Heart left ventricle (tissue), 16 donors: ENCODE measurements at regions not wholly inside any gene's neighbourhood (a gene's known extent, or its start where the extent isn't known, plus 50 kb on each side); places are given as distances from the start of the nearest gene placed in this dataset.
A peak's percentile ranks its signal among the peaks of the same experiment; 100 is the strongest.

Experiments used
- ATAC-seq, 4 donors: fragments of 200-7000 bp; cut with Tn5 transposase; one replicate each; pipeline ENCODE4 v1.9.1; 2020 to 2022; ENCODE audit warnings: moderate library complexity in 4 of 4, mild to moderate bottlenecking in 3 of 4, moderate number of reproducible peaks in 1 of 4
- DNase-seq, 5 donors: peaks; one replicate each; pipeline ENCODE4 v3.0.0-alpha.2; 2020
- H3K27ac ChIP-seq, 12 donors: fragments of 200-600 bp; sonication (generic) in 4 of 12; one replicate each; pipeline versions ENCODE4 v1.5.0 to v1.8.0; 2016 to 2022; ENCODE audit warnings: mild to moderate bottlenecking in 2 of 12
- H3K27me3 ChIP-seq, 9 donors: fragments of 200-600 bp; sonication (generic) in 2 of 9; one replicate each; pipeline versions ENCODE4 v1.5.1 to v1.8.0; 2016 to 2022; ENCODE audit warnings: mild to moderate bottlenecking in 3 of 9
- H3K36me3 ChIP-seq, 9 donors: fragments of 200-600 bp; sonication (generic) in 2 of 9; one replicate each; pipeline versions ENCODE4 v1.5.0 to v1.8.0; 2018 to 2022; ENCODE audit warnings: mild to moderate bottlenecking in 2 of 9
- H3K4me1 ChIP-seq, 12 donors: fragments of 200-600 bp; sonication (generic) in 4 of 12; one replicate each; pipeline versions ENCODE4 v1.5.0 to v1.8.0; 2016 to 2022; ENCODE audit warnings: mild to moderate bottlenecking in 3 of 12
- H3K4me3 ChIP-seq, 12 donors: fragments of 200-600 bp; sonication (generic) in 4 of 12; one replicate each; pipeline versions ENCODE4 v1.5.0 to v1.8.0; 2017 to 2022; ENCODE audit warnings: mild to moderate bottlenecking in 9 of 12, moderate library complexity in 4 of 12
- H3K9me3 ChIP-seq, 12 donors: fragments of 200-600 bp; sonication (generic) in 4 of 12; one replicate each; pipeline versions ENCODE4 v1.5.0 to v1.8.0; 2016 to 2022; ENCODE audit warnings: mild to moderate bottlenecking in 1 of 12
- CTCF ChIP-seq, 12 donors: fragments of 200-600 bp; sonication (generic) in 4 of 12; IDR thresholded peaks; one replicate each; pipeline versions ENCODE4 v1.5.0 to v1.8.0; 2018 to 2022; ENCODE audit warnings: antibody characterized with exemption in 12 of 12, mild to moderate bottlenecking in 5 of 12
- POLR2A ChIP-seq, 2 donors: fragments of 450-650 bp; IDR thresholded peaks; one replicate each; pipeline ENCODE4 v1.6.1; 2017; ENCODE audit warnings: antibody characterized with exemption in 2 of 2, mild to moderate bottlenecking in 2 of 2, moderate library complexity in 2 of 2
- WGBS, 4 donors: extraction: QIAGEN DNeasy Blood & Tissue Kit in 2 of 4; methylation state at CpG; one replicate each; pipeline versions ENCODE4 v1.1.5 to v1.1.7; 2013 to 2018; 5-methylcytosine and 5-hydroxymethylcytosine counted together
- intact Hi-C, 10 donors: fragments of 100-400 bp; cut with DNase I; formaldehyde crosslinking; loops; one replicate each; pipeline versions ENCODE4 v1.11.1 to v1.14.2; 2022
- donor health status: ischemic (EF 13 %, LVEDD 7.1; RV severe dilation, severe dysfunction).
- donor health status: healthy with polysubstance abuse.
- donor health status: DM: no; HTN: yes; CAD: no.
- donor health status: DM: no; HTN: no; CAD: no.
- donor health status: ischemic (EF 25% LVEDD 6.9; RV normal size, moderate dysfunction).
- donor health status: ischemic (EF 25% LVEDD 5.7; RV mildly dilated, moderate dysfunction).
- donor health status: healthy.
- donor health status: DM: yes; HTN: yes; CAD: no.
- donor health status: ischemic (EF 35%, LVEDD 5.7; RV mildly dilated, moderate dysfunction).
- donor health status: nonischemic (EF 11% LVEDD 7.7; RV severe dilation, severe dysfunction).
- donor health status: DM: yes; HTN: yes; CAD: no.
- donor health status: PGD.
- donor health status: ischemic (EF 29% LVEDD 5.4; RV normal size, mild dysfunction).
- donor health status: nonischemic (EF 23%, LVEDD 6.1; RV moderate dilation, normal function).

DNA sequence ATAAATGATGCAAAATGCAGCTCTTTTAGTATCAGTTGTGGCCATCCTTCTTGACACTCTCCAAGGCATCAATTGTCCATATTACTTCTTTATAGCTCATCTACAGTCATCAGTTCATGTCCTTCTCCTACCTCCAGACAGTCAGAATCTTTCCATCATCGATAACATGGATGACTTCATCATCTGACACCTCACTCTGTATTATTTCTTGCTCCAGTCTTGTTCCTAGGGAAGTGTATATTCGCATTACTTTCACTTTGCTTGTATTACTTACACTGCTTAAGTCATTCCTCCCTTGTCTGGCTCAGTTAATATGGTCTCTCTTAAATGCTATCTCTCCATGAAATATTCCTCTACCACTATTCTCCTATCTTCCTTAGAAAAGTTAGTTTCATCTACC, 999.1 kb upstream of the SLC10A2 start:
- H3K36me3 ChIP-seq = no peaks in the 10 kb centered on the region
- ATAC-seq = no peak
- intact Hi-C loops = no loop called here
- H3K27me3 ChIP-seq = no peaks in the 10 kb centered on the region
- TF ChIP-seq CTCF (IDR thresholded peaks at IDR 0.05) = no peak
- no peak for TF ChIP-seq POLR2A (IDR thresholded peaks at IDR 0.05)
- H3K4me1 ChIP-seq = no peaks in the 10 kb centered on the region
- H3K27ac ChIP-seq = no peak overlapping the region
- no peak for DNase-seq
- 78 to 86% (median 81%) methylated on average over 2 of the region's 2 CpGs for WGBS, 4 donors
- H3K4me3 ChIP-seq = no peak overlapping the region
- H3K9me3 ChIP-seq = peaks cover 0 to 21% (median 0%) of the 10 kb centered on the region in 12 donors

DNA sequence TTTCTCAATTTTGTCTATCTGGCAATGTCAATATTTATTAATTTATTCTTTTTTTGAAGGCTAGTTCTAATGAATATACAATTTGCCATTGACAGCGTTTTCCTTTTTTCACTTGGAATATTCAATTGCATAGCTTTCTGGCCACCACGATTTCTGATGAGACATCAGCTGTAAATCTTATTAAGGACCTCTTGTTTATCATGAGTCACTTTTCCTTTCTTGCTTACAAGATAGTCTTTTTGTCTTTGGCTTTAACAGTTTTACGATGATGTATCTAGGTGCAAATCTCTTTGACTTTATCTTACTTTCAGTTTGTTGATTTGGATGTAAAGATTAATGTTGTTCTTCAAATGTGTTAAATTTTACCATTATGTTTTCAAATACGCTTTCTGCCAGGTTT, 991.6 kb upstream of the SLC10A2 start:
- TF ChIP-seq POLR2A (IDR thresholded peaks at IDR 0.05) = no peak
- no peak for TF ChIP-seq CTCF (IDR thresholded peaks at IDR 0.05)
- Histone ChIP-seq H3K4me1 (no peaks in the 10 kb centered on the region), H3K27me3 (no peaks in the 10 kb centered on the region), H3K9me3 (peaks cover 0 to 6% (median 0%) of the 10 kb centered on the region in 12 donors), H3K27ac (no peak overlapping the region), H3K4me3 (no peak overlapping the region), H3K36me3 (no peaks in the 10 kb centered on the region)
- no peak for ATAC-seq
- intact Hi-C loops = no loop called here
- DNase-seq = no peak
- WGBS, 4 donors = 85 to 89% (median 87%) methylated on average over 4 of the region's 4 CpGs

GRCh38 chr13:104045907-104046306, 979.7 kb upstream of the SLC10A2 start:
- WGBS, 4 donors = 17 to 37% (median 23%) methylated on average over 1 of the region's 1 CpG
- TF ChIP-seq CTCF (IDR thresholded peaks at IDR 0.05) = no peak
- TF ChIP-seq POLR2A (IDR thresholded peaks at IDR 0.05) = no peak
- intact Hi-C loops = no loop called here

DNA sequence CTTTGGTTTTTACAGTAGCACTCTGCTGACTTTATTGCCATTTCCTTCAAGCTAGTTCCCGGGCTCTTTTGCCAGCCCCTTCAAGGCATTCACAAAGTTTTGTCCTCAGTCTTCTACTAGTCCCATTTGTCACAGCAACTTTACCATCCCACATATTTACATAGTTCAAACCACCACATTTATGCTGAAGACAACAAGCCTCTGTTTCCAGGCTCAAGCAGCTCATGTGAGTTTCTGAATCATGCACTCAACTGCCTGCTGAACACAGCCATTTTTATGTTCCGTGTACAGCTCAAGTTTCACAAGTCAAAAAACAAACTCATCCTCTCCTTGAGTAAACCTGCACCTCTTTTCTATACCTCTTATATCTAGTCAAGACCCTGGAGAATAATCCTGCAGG, 977.0 kb upstream of the SLC10A2 start:
- Histone ChIP-seq H3K4me1 (no peaks in the 10 kb centered on the region), H3K27me3 (no peaks in the 10 kb centered on the region), H3K9me3 (peaks cover 0 to 9% (median 0%) of the 10 kb centered on the region in 12 donors), H3K36me3 (no peaks in the 10 kb centered on the region), H3K4me3 (no peak overlapping the region), H3K27ac (no peak overlapping the region)
- WGBS, 4 donors = 84 to 92% (median 85%) methylated on average over 2 of the region's 2 CpGs
- TF ChIP-seq POLR2A (IDR thresholded peaks at IDR 0.05) (no peak), CTCF (IDR thresholded peaks at IDR 0.05) (no peak)
- intact Hi-C loops = no loop called here
- ATAC-seq = no peak
- DNase-seq = no peak

More at GRCh38 chr13:104045907-104046306, 979.7 kb upstream of the SLC10A2 start:
- Histone ChIP-seq H3K4me3 (no peak overlapping the region), H3K9me3 (peaks cover 0 to 4% (median 0%) of the 10 kb centered on the region in 12 donors), H3K27me3 (no peaks in the 10 kb centered on the region), H3K27ac (no peak overlapping the region), H3K36me3 (no peaks in the 10 kb centered on the region), H3K4me1 (no peaks in the 10 kb centered on the region)
- ATAC-seq (peak in 2 of 4 donors; percentile 38 to 41), DNase-seq (no peak)
